ENCODE measurements at regions not wholly inside any gene's neighbourhood (a gene's known extent, or its start where the extent isn't known, plus 50 kb on each side); places are given as distances from the start of the nearest gene placed in this dataset.

- no peak for DNase-seq (ENCODE audit: low read depth)
Observed at GRCh38 chr2:16134436-16135165, 194.3 kb downstream of the MYCN start.

DNA sequence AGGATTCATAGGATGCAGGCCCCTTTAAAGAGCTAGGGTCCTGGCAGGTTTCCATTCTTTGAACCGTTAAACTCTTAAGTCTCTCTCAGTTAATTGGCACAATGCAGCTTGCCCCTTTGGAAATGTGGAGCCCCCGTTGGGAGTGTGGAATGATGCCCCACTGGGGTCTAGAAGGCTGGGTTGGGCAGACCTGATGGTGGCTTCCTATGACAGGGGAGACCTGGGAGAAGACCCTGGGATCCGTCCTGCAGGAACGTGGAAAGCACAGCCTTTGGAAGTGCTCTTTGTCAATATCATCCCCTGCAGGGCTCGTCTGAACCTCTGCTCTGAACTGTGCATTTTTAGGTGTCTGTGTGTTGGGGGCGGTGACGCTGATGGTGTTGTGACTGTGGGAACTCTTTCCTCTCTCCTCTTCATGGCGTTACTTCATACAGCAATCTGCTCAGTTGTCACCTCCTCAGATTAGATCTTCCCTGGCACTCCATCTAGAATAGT is 190.6 kb downstream of the MYCN start:
- no peak for DNase-seq (ENCODE audit: low read depth)

- no peak for DNase-seq (ENCODE audit: low read depth)
Observed at GRCh38 chr2:16130541-16130880, 190.2 kb downstream of the MYCN start.

DNA sequence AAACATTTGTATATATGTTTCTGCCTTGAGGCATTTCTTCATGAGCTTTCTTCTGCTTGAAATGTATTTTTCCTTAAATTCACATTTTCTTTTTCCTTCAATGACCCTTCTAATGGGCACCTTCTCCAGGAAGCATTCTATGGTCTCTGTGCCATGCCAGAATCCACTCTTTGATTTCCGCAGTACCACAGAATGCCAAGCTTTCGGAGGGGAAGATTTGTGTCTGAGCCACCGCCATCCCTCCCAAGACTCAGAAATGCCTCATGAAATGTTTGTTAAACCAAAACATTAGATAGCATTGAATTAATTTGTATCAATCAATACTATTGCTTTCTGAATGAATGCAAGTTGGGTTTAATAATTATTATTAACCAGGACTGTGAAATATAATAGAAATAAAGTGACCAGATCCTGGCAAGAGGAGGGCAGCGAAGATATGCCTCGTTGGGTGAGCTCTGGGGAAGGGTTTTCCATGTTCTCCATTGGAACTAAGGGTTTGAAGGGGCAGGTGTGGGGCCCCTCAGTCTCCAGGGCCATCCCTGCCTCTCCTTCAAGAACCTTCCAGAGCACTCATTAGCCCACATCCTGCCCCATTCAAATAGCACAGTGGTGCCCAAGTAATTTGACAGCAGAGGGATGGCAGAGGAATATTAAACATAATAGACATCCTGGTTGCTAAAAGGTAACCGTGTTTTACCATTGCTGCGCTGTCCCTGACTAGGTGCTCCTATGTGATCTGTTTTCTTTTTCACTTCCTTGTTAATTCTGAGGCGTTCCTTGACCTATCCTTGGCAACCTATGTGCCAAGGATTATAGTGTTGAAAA is 189.6 kb downstream of the MYCN start:
- no peak for DNase-seq (ENCODE audit: low read depth)

GRCh38 chr2:16128746-16129610 is 188.6 kb downstream of the MYCN start:
- no peak for DNase-seq (ENCODE audit: low read depth)

DNA sequence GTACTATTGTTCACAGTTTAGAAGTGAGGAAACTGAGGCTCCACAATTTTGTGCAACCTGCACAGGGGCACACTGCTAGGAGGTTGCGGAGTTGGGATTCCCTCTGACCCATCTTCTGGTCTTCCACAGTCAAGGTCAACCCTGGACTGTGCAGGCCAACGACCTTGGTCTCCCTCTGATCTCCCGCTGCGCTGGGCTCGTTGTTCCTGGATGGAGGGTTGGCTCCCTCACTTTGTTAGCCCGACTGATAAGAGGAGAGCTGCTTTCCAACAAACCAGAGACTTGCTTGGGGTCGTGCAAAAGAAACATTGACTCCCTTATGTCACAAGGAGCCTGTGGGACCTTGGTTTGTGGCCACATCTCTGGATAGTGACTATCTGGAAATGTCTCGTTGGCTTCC is 187.6 kb downstream of the MYCN start:
- DNase-seq (ENCODE audit: low read depth) = no peak

GRCh38 chr2:16127276-16127940 is 187.1 kb downstream of the MYCN start:
- no peak for DNase-seq (ENCODE audit: low read depth)

- DNase-seq (ENCODE audit: low read depth) = no peak
Observed at GRCh38 chr2:16126517-16127275, 186.3 kb downstream of the MYCN start.

- DNase-seq (ENCODE audit: low read depth) = no peak
Observed at GRCh38 chr2:16125614-16126516, 185.5 kb downstream of the MYCN start.

DNA sequence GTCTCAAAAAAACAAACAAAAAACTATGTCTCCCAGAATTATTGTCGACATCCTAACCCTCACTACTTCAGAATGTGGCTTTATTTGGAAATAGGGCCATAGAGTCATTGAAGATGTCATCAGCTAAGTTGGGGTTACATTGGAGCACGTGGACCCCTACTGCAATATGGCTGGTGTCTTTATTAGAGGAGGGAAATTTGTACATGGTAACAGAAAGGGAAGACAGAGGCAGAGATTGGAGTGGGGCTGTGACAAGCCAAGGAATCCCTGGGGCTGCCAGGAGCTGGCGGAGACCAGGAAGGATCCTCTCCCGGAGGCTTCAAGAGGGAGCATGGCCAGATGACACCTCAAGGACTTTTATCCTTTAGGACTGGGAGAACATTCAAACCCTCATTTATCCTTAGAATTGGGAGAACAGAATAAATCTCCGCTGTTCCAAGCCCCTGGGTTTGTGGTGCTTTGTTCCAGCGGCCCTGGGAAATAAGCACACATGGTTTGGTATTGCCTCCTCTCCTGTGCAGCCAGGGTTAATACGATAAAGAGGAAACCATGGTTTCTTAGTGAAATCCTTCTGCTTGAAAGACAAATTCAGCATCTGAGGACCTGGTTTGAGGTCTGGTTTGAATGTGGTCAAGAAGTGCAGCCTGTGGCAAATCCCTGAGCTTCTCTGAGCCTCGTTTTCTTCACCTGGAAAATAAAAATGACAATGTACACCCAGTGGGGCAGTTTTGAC is 184.7 kb downstream of the MYCN start:
- no peak for DNase-seq (ENCODE audit: low read depth)

DNA sequence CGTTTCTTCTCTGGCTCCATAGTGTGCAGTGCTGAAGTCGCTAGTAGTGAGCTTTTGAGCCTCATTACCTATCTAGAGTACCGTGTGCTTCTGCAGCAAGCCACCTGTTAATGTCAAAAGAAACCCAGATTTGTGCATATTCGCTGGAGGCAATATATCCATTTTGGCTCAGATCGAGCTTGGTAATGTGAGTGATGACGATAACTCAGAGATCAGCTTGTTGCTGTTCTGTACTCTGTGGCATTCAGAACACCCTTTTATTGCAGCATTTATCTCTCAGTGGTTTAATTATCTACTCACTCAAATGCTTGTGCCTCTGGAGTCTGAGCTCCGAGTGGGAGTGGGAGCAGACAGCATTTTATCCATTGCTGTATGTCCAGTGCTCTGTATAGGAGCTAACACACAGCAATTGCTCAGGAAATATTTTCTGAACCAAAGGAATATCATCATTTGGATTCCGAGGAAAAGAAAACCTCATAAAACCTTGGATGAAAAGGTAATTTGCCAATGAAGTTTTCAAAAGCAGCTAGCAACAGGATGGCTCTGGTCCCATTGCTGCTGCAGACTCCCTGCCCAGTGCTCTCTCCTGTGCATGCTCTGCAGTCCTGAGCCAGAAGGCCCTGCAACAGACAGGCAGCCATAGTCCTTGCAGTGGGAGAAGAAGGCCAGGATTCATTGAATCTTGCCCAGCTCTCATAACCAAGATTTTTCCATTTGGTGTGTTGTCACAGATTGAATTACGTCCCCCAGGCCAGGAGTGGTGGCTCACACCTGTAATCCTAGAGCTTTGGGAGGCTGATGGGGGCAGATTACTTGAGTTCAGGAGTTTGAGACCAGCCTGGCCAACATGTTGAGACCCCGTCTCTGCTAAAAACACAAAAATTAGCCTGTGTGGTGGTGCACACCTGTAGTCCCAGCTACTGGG is 183.8 kb downstream of the MYCN start:
- DNase-seq (ENCODE audit: low read depth) = no peak

- DNase-seq (ENCODE audit: low read depth) = no peak
Observed at GRCh38 chr2:16123421-16123820, 183.1 kb downstream of the MYCN start.

DNA sequence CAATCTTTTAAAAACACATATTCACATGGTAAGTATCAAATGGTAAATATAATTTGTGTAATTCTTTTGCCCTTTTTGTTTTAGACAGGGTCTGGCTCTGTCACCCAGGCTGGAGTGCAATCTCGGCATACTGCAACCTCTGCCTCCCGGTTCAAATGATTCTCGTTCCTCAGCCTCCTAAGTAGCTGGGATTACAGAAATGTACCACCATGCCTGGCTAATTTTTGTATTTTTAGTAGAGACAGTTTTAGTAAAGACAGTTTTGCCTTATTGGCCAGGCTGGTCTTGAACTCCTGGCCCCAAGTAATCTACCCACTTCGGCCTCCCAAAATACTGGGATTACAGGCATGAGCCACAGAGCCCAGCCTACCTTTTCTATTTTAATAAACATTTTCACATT is 182.2 kb downstream of the MYCN start:
- no peak for DNase-seq (ENCODE audit: low read depth)

- no peak for DNase-seq (ENCODE audit: low read depth)
Observed at GRCh38 chr2:16121986-16122390, 181.6 kb downstream of the MYCN start.

DNA sequence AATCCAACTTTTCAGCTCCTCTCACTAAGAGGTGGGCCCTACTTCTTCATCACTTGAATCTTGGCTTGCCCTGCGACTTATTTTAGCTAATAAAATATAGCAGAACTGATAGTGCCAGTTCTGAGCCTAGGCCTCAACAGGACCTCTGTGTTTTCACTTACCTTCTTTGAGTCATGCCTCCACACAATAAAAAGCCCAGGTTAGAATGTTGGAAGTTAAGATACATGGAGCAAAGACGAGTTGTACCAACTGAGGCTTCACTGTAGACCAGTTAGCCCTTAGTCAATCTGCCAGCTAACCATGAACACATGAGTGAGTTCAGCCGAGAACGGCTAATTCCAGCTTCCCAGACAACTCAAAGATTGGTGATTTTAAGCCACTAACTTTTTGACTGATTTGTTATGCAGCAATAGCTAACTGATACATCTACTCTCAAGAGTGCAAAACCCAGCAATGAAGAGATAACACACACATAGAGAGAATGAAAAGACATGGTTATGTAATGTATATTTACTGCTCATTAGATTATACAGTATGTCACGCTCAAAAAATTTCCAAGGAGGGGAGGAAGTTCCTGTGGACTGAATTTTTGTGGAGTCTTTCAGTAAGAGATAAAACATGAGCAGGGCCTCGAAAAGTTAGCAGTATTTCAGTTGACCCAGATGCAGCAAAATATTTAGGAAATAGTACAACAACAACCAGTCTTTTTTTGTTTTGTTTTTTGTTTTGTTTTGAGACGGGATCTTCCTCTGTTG is 181.1 kb downstream of the MYCN start:
- DNase-seq (ENCODE audit: low read depth) = no peak

- DNase-seq (ENCODE audit: low read depth) = no peak
Observed at GRCh38 chr2:16120591-16121180, 180.3 kb downstream of the MYCN start.

DNA sequence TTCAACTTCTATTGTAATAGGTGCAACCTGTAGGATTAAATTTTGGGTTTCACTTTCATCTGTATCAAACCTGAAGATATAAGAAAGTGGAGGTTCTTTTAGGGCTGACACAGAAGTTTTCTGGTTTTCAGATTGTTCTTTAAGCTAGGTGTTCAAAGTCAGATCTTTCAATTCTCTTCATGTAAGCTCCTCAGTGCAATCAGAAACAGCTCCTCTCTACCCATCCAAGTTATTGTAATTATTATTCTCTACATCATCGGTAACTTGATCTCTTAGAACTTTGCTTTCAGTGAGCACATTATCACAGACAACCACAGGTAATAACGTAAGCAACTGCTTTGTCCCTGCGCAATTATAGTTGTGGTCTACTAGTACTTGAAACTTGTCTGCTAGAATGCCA is 179.4 kb downstream of the MYCN start:
- DNase-seq (ENCODE audit: low read depth) = no peak

Data from amniotic epithelial cell (primary cell).